Heart right ventricle (tissue), 16 donors: ENCODE measurements at regions not wholly inside any gene's neighbourhood (a gene's known extent, or its start where the extent isn't known, plus 50 kb on each side); places are given as distances from the start of the nearest gene placed in this dataset.

Experiments
- ATAC-seq, 8 donors: fragments of 200-7000 bp; cut with Tn5 transposase; one replicate each; pipeline ENCODE4 v1.9.1; 2020; ENCODE audit warnings: mild to moderate bottlenecking in 8 of 8, moderate library complexity in 8 of 8, moderate number of reproducible peaks in 1 of 8
- DNase-seq, 2 donors: peaks; one replicate each; pipeline ENCODE4 v3.0.0-alpha.2; 2020
- H3K27ac ChIP-seq, 10 donors: fragments of 200-600 bp; sonication (generic) in 2 of 10; one replicate each; pipeline versions ENCODE4 v1.5.0 to v1.8.0; 2020 to 2022; ENCODE audit warnings: mild to moderate bottlenecking in 3 of 10
- H3K27me3 ChIP-seq, 7 donors: fragments of 200-600 bp; one replicate each; pipeline ENCODE4 v1.8.0; 2021 to 2022; ENCODE audit warnings: mild to moderate bottlenecking in 2 of 7
- H3K36me3 ChIP-seq, 9 donors: fragments of 200-600 bp; sonication (generic) in 1 of 9; one replicate each; pipeline versions ENCODE4 v1.5.0 to v1.8.0; 2020 to 2022; ENCODE audit warnings: mild to moderate bottlenecking in 2 of 9
- H3K4me1 ChIP-seq, 9 donors: fragments of 200-600 bp; sonication (generic) in 1 of 9; one replicate each; pipeline versions ENCODE4 v1.5.0 to v1.8.0; 2020 to 2022; ENCODE audit warnings: mild to moderate bottlenecking in 4 of 9
- H3K4me3 ChIP-seq, 10 donors: fragments of 200-600 bp; sonication (generic) in 2 of 10; one replicate each; pipeline versions ENCODE4 v1.5.0 to v1.8.0; 2020 to 2022; ENCODE audit warnings: mild to moderate bottlenecking in 7 of 10, moderate library complexity in 2 of 10
- H3K9me3 ChIP-seq, 11 donors: fragments of 200-600 bp in 10 of 11; sonication (generic) in 2 of 11; one replicate each; pipeline versions ENCODE4 v1.5.0 to v1.8.0; 2013 to 2022; ENCODE audit warnings: mild to moderate bottlenecking in 2 of 11, control low read depth in 1 of 11, moderate library complexity in 1 of 11
- CTCF ChIP-seq, 9 donors: fragments of 200-600 bp; sonication (generic) in 2 of 9; IDR thresholded peaks; one replicate each; pipeline versions ENCODE4 v1.5.0 to v1.8.0; 2021 to 2022; ENCODE audit warnings: antibody characterized with exemption in 9 of 9, mild to moderate bottlenecking in 5 of 9, moderate library complexity in 1 of 9
- WGBS, 2 donors: extraction: QIAGEN DNeasy Blood & Tissue Kit; methylation state at CpG; one replicate each; pipeline ENCODE4 v1.1.7; 2013; ENCODE audit warnings: inconsistent platforms in 1 of 2; 5-methylcytosine and 5-hydroxymethylcytosine counted together
- intact Hi-C, 10 donors: fragments of 100-400 bp; cut with DNase I; formaldehyde crosslinking; loops; one replicate each; pipeline versions ENCODE4 v1.11.1 to v1.14.2; 2022
- donor health status: Arrhythmogenic right ventricular cardiomyopathy.
- donor health status: ischemic (EF 13 %, LVEDD 7.1; RV severe dilation, severe dysfunction).
- donor health status: healthy with polysubstance abuse.
- donor health status: DM: no; HTN: yes; CAD: no.
- donor health status: DM: no; HTN: no; CAD: no.
- donor health status: ischemic (EF 25% LVEDD 6.9; RV normal size, moderate dysfunction).
- donor health status: ischemic (EF 25% LVEDD 5.7; RV mildly dilated, moderate dysfunction).
- donor health status: healthy.
- donor health status: DM: yes; HTN: yes; CAD: no.
- donor health status: Ischemic cardiomyopathy.
- donor health status: ischemic (EF 35%, LVEDD 5.7; RV mildly dilated, moderate dysfunction).
- donor health status: nonischemic (EF 11% LVEDD 7.7; RV severe dilation, severe dysfunction).
- donor health status: DM: yes; HTN: yes; CAD: no.
- donor health status: PGD.
- donor health status: ischemic (EF 29% LVEDD 5.4; RV normal size, mild dysfunction).
- donor health status: nonischemic (EF 23%, LVEDD 6.1; RV moderate dilation, normal function).

- H3K36me3 ChIP-seq = no peaks in the 10 kb centered on the region
- H3K27me3 ChIP-seq = peaks cover 0 to 35% (median 7%) of the 10 kb centered on the region in 7 donors
- ATAC-seq = peak in 4 of 8 donors; percentile 1 to 46 (median 3)
- DNase-seq = no peak
- H3K27ac ChIP-seq = peak overlapping the region in 9 of 10 donors; percentile 15 to 85 (median 73)
- peak overlapping the region in 6 of 10 donors; percentile 16 to 54 (median 44) for H3K4me3 ChIP-seq
- H3K9me3 ChIP-seq = no peaks in the 10 kb centered on the region
- TF ChIP-seq CTCF (IDR thresholded peaks at IDR 0.05) = no peak
- peaks cover 29 to 71% (median 48%) of the 10 kb centered on the region in 9 donors for H3K4me1 ChIP-seq
- intact Hi-C loops = loop anchor here in 1 of 10 donors (5.0 kb wide), 1 partner anchor 91 kb away; no protein-coding TSS in a partner anchor
- WGBS, 2 donors = 32 to 37% methylated on average over 14 of the region's 14 CpGs
Measured at GRCh38 chr16:85461022-85461813, 151.9 kb upstream of the GSE1 start.

GRCh38 chr16:85461814-85462713 lies 151.1 kb upstream of the GSE1 start:
- Histone ChIP-seq H3K9me3 (no peaks in the 10 kb centered on the region), H3K4me3 (peak overlapping the region in 9 of 10 donors; percentile 16 to 54 (median 43)), H3K27me3 (peaks cover 0 to 35% (median 7%) of the 10 kb centered on the region in 7 donors), H3K4me1 (peaks cover 29 to 77% (median 50%) of the 10 kb centered on the region in 9 donors), H3K36me3 (no peaks in the 10 kb centered on the region), H3K27ac (peak overlapping the region; percentile 17 to 85 (median 72))
- ATAC-seq = peak; percentile 30 to 60 (median 42)
- peak; percentile 55 to 71 for DNase-seq
- TF ChIP-seq CTCF (IDR thresholded peaks at IDR 0.05) = no peak
- WGBS, 2 donors = 1 to 2% methylated on average over 29 to 34 of the region's 35 CpGs
- intact Hi-C loops = loop anchor here in 1 of 10 donors (5.0 kb wide), 1 partner anchor 90 kb away; no protein-coding TSS in a partner anchor

- ATAC-seq (no peak), DNase-seq (no peak)
- Histone ChIP-seq H3K9me3 (no peaks in the 10 kb centered on the region), H3K4me1 (peaks cover 29 to 78% (median 50%) of the 10 kb centered on the region in 9 donors), H3K36me3 (no peaks in the 10 kb centered on the region), H3K27ac (peak overlapping the region in 1 of 10 donors; percentile 26), H3K27me3 (peaks cover 0 to 35% (median 7%) of the 10 kb centered on the region in 7 donors), H3K4me3 (peak overlapping the region in 9 of 10 donors; percentile 16 to 44 (median 31))
- intact Hi-C loops = loop anchor here in 1 of 10 donors (5.0 kb wide), 1 partner anchor 89 kb away; no protein-coding TSS in a partner anchor
- no peak for TF ChIP-seq CTCF (IDR thresholded peaks at IDR 0.05)
- 13 to 15% methylated on average over 52 to 77 of the region's 80 CpGs for WGBS, 2 donors
Measured at GRCh38 chr16:85462714-85463611, 150.2 kb upstream of the GSE1 start.
